ENCODE measurements at regions not wholly inside any gene's neighbourhood (a gene's known extent, or its start where the extent isn't known, plus 50 kb on each side); places are given as distances from the start of the nearest gene placed in this dataset.

DNA sequence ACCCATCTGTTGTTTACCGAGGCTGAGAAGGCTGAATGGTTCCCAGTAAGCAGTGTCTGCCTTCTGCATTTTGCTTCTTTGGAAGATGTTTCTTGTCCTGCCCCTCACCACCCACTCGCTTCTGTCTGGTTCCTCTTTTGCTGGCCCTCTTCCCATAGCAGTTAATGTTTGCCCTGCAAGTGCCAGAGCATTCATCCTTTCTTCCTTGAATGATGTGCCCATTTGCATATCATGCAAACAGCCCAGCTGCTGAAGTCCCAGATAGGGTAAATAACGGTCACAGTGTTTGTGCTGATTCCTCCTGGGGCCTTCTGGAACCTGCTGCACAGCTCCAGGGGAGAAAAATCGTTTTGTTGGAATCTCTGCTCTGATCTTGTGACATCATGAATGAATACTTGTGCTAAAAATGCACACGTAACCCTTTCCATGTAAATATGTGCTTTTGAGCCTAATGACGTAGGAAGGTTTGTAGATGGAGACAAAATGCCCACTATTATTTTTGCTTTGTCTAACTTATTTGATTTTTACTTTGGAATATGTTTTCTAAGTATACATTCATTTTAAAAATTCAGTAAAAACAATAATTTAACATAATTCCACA, 381.0 kb downstream of the SOX2 start:
- peak; percentile 90 for DNase-seq

DNA sequence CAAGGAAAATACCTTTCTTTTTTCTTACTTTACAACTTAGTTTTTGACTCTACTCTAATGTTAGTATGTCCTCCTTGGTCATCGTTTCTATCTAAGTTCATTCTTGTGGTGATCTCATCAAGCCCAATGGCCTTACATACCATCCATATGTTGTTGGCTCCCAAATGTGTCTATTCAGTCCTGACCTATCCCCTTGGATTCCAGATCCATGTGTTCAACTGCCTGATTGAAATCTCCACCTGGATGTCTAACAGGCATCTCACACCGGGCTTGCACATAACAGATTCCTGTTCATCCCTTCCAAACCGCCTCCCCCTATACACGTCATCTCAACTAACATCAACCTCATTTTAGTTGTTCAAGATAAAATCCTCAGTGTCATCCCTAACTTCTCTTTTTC, 382.6 kb downstream of the SOX2 start:
- no peak for DNase-seq

DNA sequence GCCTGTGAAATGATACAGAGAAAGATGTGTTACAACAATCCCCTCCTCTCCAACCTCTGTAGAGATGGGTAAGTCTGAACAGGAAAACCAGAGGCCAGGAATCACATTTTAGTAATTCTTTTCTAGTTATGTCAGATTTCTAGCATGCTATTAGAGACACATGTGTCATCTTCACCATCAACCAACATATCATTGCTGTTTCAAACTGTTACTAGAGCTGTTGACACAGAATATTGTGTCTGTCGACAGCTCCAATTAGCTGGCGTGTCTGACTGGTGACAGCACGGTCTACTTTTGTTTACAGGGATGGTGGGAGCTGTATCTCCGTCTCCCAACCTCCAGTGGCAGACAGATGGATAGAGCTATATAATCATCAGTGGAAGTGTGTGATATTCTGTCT, 393.2 kb downstream of the SOX2 start:
- peak in 1 of 2 experiments; percentile 9 for DNase-seq

DNA sequence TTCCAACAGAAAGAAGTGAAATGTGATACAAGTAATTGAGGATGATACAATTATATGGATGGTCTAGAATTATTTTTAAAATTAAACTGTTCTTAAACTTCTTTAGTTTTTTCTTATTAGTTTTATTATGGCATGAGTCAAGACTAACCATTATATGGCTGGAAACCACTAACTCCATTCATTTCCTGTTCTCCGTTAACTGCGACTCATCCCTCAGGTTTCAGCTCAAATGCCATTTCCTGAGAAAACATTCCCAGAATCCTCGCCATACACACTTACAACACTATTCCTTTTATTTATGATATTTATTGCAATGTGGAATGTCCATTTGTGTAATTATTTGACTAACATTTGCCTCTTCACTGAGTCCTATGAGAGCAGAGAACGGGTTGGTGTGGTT, 394.1 kb downstream of the SOX2 start:
- no peak for DNase-seq

DNA sequence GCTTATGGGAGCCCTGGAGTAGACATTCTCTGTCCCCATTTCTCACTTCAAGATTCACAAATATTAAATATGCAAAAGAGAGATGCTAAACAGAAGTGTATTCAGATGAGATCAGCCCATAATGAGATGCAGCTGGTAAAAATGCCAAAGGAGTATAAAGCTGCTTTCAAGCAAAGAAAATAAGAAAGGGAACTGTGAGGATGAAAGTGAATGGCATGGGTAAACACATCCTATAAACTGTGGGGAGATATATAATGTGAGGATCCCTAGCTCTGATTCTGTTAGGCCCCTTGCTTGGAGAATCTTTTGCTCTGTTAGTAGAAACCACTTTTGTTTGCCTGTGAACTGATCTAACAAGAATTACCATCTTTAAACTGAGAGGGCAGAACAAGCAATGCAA, 396.6 kb downstream of the SOX2 start:
- DNase-seq: no peak

DNA sequence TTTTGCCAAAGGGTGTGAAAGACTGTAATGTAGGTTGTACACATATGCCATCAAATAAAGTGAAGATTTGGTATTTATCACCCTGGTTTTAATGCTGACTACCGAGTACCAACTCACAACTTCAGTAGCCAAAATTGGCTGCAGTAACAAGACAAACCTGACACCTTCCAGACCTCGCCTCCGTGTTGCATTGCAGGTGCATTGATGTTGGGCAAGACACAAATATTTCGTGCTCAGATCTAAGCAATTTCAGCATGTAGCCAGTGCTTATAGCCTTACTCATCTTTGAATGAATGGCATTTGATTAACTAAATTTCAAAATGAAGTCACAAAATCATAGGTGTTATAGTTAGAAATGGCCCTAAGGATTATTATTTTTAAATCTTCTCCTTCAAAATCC, 400.2 kb downstream of the SOX2 start:
- DNase-seq: no peak

DNA sequence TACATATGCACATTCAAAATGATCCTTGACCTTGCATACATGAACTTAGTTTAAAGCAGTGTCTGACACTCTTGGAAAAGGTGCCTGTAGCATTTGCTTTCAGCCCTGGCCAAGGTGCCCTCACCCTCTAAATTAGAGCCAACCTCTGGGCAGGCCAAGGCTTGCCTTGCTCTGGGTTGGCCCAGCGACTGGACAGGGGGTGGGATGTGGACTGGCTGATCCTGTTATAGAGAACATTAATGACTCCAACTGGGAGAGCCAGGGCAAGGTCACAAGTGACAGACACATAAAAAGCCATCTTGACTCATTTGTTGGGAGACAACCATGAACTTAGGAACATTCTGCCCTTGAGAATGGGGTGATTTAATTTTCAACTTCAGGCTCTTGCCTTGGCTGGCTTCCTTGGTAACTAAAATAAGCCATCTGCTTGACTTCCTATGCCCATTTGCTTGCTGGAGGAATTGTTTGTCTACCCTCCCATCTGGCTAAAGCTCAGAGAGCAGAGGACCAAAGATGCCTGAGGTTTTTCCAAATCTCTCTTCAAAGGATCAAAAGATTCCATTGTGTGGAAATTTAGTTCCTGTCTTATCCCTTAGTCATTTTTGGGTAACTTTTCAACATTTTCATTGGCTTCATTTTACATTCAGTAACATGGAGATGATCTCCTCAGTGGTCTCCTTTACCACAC, 403.7 kb downstream of the SOX2 start:
- DNase-seq: no peak

DNA sequence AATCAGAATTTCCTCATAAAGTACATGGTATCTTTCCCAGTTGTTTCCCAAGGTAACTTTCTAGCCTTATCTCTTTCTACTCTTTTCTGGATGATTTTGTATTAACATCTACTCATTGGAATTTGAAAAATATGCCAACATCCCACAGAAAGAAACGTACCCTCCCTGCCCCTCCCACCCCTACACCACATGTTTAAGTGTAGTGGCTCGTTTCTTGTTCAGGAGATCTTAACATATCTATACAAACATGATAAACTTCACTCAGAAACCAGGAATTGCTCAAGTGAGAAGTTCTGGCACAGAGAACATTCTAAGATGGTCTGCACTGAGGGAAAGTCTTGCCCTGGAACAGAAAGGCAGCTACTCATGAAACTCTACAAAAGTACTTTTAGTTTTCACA, 404.7 kb downstream of the SOX2 start:
- no peak for DNase-seq

DNA sequence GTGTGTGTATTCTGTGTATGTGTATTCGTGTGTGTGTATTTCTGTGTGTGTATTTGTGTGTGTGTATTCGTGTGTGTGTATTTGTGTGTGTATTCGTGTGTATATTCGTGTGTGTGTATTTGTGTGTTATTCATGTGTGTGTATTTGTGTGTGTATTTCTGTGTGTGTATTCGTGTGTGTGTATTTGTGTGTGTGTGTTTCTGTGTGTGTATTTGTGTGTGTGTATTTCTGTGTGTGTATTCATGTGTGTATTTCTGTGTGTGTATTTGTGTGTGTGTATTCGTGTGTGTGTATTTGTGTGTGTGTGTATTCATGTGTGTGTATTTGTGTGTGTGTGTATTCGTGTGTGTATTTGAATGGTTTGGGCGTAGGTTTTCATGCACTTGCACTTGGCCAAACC, 405.4 kb downstream of the SOX2 start:
- no peak for DNase-seq

DNA sequence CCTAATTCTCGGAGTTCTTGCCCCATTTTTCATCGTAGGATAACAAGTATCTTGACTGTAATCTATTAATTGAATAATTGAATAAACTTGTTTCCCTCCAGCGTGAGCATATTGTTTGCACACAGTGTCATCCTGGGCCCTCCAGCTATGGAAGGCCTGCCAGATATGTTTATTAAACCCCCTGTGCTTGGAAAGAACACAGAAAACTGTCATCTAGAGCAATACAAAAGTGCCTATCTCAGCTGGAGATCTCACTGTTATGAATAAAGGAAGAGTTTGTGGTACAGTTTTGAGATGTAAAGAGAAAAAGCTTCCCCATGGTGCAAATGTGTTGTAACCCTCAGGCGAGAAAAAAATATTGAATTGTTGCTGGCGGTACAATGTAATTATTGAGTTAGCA, 405.9 kb downstream of the SOX2 start:
- no peak for DNase-seq

DNA sequence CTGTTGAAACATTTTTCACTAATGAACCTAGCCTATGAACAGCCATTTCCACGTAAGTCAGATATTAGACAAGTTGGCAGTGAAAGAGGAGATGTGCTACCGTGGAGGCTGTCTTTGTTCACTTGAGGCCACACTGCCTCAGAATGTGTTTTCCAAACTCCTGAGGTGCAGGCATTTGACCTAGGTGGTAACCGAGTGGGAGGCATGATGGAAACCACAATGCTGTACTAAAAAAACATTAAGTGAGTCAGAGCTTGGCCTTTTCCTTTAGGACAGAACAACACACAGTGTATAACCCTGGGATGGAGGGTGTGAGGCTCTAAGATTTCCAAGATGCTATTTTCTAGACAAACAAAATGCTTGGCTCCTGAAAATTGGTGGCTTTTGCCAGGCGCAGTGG, 406.3 kb downstream of the SOX2 start:
- no peak for DNase-seq

DNA sequence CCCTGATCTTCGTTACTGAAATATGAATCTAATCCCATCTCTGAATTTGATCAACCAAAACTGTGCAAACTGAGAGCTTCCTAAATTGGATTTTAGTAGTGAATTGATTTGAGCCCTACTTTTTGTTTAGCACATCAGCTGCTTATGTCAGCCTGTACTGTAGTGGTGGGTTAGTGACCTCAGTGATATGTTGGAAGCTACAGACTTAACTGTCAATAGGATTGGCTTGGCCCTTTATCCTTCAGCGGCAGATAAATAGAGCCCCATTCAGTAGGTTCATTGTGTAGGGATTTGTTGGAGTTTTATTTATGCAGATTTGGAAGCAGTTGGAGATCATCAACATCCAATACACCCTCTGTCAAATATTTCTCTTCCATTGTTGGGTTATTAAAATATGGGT, 409.7 kb downstream of the SOX2 start:
- no peak for DNase-seq

DNA sequence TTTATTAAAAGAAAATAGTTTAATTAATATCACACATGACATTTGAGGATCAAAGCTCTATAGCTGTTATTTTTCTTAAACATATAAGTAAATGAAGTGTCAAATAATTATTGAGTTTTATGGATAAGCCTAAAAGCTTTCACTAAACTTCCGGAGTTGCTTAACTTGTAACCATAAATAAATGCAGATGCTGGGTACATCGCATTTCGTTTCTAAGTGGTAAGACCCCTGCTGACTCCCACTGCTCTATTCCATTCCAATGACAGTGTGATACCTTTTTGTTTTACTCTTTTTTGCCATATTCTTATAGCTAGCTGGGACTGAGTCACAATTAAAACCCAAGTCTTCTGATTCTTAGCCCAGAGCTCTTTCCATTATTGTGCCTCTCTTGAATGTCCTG, 411.1 kb downstream of the SOX2 start:
- no peak for DNase-seq

DNA sequence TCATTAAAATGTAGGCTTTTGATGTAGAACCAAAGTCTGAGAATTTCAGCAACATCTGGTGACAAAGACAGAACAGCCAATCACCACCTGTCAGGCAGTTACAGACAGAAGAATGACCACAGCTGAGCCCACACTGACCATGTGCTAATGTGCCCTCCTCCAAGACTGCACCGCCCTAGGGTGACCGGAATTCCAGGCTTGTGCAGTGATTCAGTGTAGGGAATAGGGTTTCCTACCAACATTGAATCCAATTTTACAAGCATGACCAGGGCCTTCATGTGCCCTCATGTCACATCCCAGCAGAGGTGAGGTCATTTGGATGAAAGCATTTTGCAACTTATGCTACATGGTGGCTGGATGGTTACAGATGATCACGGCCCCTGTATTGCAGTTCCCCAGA, 412.5 kb downstream of the SOX2 start:
- DNase-seq: no peak

DNA sequence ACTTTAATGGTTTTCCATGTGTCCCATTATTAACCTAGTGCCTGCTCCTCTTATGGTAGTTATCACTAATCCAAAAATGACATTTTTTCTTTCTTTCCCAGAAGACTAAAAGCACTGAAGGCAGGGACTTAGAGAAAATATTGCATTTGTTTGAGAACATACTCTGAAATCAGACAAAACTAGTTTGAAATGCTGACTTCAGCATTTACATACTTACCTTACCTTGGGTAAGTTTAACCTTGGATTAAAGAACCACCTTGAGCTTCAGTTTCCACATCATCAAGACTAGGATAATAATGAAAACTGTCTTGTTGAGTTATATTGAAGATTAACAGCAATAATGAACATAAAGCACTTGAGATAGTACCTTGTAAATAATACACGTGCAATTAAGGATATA, 413.0 kb downstream of the SOX2 start:
- no peak for DNase-seq

DNA sequence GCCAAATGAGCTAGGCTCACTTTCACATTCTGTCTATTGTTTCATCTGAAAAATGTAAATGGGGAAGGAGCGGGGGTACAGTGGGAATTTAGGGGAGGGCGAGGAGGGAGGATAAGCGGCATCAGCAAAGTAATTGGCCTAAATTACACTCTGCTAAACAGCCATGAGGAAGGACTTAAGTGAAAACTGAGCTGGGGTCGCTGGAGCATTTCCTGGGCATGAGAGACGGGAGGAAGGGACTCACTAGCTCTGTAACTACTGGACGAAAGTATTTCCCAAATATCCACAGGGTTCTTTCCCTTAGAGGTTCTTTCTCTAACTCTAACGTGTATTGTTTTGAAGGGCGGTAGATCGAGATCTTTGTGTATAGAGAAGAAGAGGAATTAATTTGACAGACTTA, 418.0 kb downstream of the SOX2 start:
- no peak for DNase-seq

DNA sequence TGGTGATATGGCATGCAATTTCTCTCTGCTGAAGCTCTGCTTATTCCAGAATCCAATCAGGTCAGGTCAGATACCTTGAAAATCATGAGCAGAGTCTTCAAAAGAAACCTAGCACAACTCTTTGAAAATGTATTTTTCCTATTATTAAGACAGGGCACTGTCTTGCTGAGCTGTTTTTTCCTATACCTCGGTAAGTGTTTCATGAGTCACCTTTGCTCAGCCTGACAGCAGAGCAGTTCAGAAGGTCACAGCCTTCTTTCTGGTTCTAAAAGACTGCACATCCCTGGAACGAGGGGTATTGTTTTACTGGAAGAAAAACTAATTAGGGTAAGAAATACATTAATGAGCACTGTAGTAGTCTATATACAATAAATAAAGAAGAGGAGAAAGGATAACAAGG, 422.0 kb downstream of the SOX2 start:
- DNase-seq: no peak

DNA sequence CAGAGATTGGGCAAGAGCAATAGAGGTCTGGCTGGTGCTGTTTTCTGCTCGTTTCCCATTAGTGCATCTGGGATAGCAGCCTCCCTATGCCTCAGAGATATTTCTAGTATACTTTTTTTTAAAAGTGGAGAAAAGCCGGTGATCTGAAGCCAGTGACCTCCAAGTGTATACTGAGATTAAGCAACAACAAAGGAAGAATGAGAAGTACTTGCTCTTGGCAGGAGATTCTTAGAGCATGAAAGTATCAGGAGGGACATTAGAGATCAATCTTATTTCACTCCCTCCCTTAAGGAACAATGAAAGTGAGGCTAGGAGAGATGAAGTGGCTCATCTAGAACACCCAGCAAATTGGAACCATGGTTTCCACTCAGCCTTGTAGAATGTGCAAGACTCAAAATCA, 423.3 kb downstream of the SOX2 start:
- DNase-seq: no peak

DNA sequence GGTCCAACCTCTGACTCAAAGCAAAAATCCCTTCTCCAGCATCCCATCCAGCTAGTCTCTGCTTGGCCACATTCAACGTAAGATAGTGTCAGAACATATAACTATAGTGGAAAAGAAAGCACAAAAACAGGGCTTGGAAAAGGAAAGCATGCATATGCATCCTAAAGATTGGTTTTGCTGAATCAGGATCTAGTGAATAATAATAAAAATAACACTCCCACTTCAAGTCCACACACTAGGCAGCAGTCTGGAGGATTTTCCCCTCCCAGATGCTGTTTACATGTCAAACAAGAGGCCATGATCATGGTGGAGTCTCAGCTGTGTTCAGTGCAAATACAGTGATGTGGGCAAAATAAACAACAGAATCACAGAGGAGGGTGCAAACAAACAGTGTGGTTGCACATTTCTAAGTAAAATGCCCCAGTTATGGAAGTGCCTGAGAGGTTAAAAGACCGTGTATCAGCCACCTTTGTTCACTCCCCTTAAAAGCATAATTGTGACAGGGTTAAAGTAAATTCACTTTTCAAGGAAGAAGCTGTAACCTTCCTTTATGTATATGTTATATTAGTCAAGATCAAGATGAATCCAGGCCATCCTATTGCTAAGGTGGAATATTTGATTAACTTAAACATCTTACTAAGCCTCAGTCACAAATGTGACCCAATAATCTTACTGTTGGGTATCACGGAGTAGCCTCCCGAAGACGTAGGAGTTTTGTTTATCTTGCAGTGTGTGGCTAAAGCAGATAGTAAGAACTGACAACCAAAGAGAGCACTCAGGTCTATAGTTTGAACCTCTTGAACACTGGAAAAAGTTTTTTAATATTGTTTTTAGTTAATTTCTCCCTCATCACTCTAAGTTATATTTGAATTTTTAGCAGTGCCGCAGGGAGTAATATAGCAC, 424.5 kb downstream of the SOX2 start:
- DNase-seq: peak; percentile 62 to 71

DNA sequence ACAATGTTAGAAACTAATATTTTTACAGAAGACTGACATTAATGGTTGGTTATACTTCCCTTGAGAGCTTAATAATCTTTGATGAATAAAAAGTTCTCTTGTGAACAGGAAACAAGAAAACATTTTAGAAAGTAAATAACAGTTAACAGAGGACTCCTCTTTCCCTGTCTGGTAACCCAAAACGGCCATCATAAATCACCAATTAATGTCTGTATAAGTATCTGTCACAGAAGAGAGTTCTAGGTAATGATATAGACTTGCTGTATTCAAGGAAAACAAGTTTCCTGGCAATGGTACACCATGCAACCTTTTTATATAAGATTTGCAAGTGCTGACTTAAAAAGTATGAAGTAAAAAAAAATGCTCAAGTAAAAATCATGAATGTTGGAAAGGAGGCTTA, 426.7 kb downstream of the SOX2 start:
- no peak for DNase-seq

DNA sequence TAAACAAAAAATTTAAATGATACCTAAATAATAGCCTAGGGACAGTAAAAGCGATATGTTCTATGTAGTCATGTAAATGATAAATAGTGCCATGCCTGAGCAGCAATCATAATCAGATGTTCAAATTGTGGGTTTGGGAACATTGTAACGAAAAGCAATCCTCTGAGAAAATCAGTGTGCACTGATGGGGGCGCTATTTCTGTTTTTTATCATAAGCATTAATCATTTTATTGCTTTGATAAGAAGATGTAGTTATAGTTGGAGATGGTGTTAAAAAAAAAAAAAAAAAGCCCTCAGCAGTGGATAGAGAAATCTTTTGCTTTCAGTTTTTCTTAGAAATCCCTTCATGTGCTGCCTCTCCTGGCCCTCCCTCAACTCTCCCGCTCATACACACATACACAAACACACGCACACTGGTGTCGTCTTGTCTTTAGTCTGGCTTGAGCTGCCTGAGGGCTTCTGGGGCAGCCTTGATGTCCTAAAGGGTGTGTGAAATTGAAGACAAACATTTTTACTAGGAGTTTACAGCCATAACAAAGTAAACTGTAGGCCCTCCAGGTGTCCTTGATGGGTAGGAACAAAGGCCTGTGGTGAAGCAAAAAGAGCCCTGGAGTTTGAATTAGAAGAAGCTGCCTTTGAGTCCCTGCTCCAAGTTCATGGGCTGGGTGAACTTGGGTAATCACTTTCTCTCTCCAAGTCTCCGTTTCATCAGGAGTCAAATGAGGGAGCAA, 428.1 kb downstream of the SOX2 start:
- DNase-seq: no peak

DNA sequence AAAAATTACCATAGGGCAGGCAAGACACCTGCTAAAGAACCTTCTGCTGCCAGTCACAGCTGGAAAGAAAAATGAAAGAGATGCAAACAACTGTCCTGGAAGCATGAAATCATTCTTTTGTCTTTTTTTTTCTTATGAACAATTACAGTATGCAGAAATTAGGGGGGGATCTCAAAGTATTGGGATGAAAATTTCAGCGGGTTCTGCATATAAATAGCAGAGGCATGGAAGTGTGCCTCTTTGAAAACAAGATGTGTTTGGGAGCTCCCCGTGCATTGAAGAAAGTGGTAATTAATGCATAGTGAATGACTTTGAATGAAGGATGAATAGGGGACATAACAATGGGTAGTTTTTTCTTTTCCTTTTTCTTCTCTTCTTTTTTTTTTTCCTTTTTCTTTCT, 431.2 kb downstream of the SOX2 start:
- DNase-seq: no peak

DNA sequence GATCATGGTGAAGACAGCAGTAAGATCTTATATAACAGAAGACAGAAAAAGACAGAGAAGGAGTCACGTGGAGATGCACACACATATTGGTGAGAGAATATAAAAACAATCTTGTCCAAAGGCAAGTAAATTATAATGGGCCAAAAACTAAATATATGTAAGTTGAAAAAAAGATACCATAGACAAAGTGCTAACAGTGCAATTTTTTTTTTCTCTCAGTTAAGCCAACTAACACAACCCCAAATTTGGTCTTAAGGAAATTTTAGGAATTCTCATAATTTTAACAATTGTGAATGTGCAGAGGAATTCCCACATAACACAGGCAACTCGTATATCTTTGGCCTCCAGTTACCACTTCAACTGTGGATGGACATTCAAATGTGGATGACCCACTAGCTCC, 432.2 kb downstream of the SOX2 start:
- DNase-seq: no peak

DNA sequence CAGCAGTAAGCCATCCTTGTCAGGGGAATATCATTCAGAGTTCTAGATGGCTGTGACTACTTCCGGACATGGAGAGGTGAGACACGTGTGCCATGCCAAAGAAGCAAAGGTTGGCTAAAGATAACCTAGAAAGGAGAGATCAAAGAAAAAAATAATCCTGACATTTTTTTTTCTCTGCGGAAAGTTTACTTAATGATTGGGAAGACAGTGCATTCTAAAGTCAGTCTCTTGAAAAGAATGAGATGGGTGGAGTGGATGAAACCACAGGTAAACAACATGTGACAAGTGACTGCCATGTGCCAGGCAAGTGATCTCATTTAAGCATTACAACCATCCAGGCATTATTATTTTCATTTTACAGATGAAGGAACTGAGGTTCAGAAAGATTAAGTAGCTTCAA, 436.6 kb downstream of the SOX2 start:
- no peak for DNase-seq
